ENCODE measurements at regions not wholly inside any gene's neighbourhood (a gene's known extent, or its start where the extent isn't known, plus 50 kb on each side); places are given as distances from the start of the nearest gene placed in this dataset.
"Not testable (repeated sequence)": the region's sequence is repeated elsewhere in the genome, so short reads cannot be mapped to it uniquely, and the experiment has no call there.

DNA sequence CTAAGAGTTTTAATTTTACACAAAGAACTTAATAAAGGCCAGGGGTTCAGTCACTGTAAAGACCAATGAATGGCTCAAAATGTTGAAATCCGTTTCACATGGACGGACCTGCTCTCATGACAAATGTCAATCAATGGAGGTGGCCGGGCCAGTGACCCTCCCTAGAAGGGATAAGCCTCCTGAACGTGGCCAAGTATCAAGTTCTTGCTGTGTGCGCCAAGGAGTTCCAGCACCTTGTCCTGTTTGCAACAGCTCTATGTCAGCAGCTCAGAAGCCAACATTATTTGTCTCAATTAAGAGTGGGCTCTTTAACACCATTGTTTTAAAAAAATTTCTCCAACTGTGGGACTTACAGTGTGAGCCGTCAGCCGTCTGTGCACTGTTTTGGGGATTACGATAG is 4028.7 kb upstream of the TPTE start:
- TF ChIP-seq, protein P1, sequence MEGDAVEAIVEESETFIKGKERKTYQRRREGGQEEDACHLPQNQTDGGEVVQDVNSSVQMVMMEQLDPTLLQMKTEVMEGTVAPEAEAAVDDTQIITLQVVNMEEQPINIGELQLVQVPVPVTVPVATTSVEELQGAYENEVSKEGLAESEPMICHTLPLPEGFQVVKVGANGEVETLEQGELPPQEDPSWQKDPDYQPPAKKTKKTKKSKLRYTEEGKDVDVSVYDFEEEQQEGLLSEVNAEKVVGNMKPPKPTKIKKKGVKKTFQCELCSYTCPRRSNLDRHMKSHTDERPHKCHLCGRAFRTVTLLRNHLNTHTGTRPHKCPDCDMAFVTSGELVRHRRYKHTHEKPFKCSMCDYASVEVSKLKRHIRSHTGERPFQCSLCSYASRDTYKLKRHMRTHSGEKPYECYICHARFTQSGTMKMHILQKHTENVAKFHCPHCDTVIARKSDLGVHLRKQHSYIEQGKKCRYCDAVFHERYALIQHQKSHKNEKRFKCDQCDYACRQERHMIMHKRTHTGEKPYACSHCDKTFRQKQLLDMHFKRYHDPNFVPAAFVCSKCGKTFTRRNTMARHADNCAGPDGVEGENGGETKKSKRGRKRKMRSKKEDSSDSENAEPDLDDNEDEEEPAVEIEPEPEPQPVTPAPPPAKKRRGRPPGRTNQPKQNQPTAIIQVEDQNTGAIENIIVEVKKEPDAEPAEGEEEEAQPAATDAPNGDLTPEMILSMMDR (IDR thresholded peaks at IDR 0.05): not testable (repeated sequence)
- not testable (repeated sequence) for TF ChIP-seq POLR2A (IDR thresholded peaks at IDR 0.05)

Data from lower leg skin (tissue), 3 donors.